ENCODE measurements at regions not wholly inside any gene's neighbourhood (a gene's known extent, or its start where the extent isn't known, plus 50 kb on each side); places are given as distances from the start of the nearest gene placed in this dataset.

DNA sequence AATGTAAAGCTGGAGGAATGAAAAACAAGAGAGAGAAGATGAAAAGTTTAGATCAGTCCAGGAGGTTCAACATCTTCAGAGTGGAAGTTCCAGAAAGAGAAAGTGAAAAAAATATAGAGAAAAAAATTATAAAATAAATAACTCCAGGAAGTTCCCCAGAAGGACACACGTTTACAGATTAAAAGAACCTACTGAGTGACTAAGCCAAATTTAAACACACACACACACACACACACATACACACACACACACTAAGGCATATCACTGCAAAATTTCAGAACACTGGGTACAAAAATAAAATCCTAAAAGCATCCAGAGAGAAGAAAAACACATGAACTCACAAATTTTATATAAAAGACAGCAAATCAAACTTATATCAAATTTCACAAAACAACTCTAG, 85.9 kb upstream of the PMAIP1 start:
- no peak for TF ChIP-seq POLR2A (IDR thresholded peaks at IDR 0.05)
- TF ChIP-seq, protein P1, sequence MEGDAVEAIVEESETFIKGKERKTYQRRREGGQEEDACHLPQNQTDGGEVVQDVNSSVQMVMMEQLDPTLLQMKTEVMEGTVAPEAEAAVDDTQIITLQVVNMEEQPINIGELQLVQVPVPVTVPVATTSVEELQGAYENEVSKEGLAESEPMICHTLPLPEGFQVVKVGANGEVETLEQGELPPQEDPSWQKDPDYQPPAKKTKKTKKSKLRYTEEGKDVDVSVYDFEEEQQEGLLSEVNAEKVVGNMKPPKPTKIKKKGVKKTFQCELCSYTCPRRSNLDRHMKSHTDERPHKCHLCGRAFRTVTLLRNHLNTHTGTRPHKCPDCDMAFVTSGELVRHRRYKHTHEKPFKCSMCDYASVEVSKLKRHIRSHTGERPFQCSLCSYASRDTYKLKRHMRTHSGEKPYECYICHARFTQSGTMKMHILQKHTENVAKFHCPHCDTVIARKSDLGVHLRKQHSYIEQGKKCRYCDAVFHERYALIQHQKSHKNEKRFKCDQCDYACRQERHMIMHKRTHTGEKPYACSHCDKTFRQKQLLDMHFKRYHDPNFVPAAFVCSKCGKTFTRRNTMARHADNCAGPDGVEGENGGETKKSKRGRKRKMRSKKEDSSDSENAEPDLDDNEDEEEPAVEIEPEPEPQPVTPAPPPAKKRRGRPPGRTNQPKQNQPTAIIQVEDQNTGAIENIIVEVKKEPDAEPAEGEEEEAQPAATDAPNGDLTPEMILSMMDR (IDR thresholded peaks at IDR 0.05) = no peak
